ENCODE measurements at regions not wholly inside any gene's neighbourhood (a gene's known extent, or its start where the extent isn't known, plus 50 kb on each side); places are given as distances from the start of the nearest gene placed in this dataset.

GRCh38 chr9:85414390-85414789, 327.4 kb downstream of the AGTPBP1 start:
- TF ChIP-seq CTCF (IDR thresholded peaks at IDR 0.05; ENCODE audit: insufficient read depth, low read length, poor library complexity, severe bottlenecking), result no peak
- TF ChIP-seq EZH2phosphoT487 (conservative IDR thresholded peaks at IDR 0.05; ENCODE audit: low read length), result no peak
